Upper lobe of right lung (tissue), 1 donor: ENCODE measurements at regions not wholly inside any gene's neighbourhood (a gene's known extent, or its start where the extent isn't known, plus 50 kb on each side); places are given as distances from the start of the nearest gene placed in this dataset.

Experiments used
- ATAC-seq: fragments of 200-7000 bp; cut with Tn5 transposase; one replicate; pipeline ENCODE4 v1.9.1; 2020; ENCODE audit warnings: mild to moderate bottlenecking, moderate library complexity
- DNase-seq: peaks from one replicate; pipeline ENCODE4 v3.0.0-alpha.2; 2020
- H3K27ac ChIP-seq: fragments of 200-600 bp; one replicate; pipeline ENCODE4 v1.8.0; 2022
- H3K27me3 ChIP-seq: fragments of 200-600 bp; one replicate; pipeline ENCODE4 v1.8.0; 2022; ENCODE audit warnings: mild to moderate bottlenecking
- H3K36me3 ChIP-seq: fragments of 200-600 bp; one replicate; pipeline ENCODE4 v1.8.0; 2022
- H3K4me1 ChIP-seq: fragments of 200-600 bp; one replicate; pipeline ENCODE4 v1.8.0; 2022
- H3K4me3 ChIP-seq: fragments of 200-600 bp; one replicate; pipeline ENCODE4 v1.8.0; 2022; ENCODE audit warnings: mild to moderate bottlenecking
- H3K9me3 ChIP-seq: fragments of 200-600 bp; one replicate; pipeline ENCODE4 v1.8.0; 2022
- intact Hi-C: fragments of 100-400 bp; cut with DNase I; formaldehyde crosslinking; loops from one replicate; pipeline ENCODE4 v1.11.0; 2022
- TF ChIP-seq, protein P1 (sequence below): fragments of 200-600 bp; IDR thresholded peaks from one replicate; pipeline ENCODE4 v1.8.0; 2022; ENCODE audit warnings: antibody characterized with exemption
- donor health status: DM: no; HTN: yes; CAD: no; lungs with severe emphysema.

DNA sequence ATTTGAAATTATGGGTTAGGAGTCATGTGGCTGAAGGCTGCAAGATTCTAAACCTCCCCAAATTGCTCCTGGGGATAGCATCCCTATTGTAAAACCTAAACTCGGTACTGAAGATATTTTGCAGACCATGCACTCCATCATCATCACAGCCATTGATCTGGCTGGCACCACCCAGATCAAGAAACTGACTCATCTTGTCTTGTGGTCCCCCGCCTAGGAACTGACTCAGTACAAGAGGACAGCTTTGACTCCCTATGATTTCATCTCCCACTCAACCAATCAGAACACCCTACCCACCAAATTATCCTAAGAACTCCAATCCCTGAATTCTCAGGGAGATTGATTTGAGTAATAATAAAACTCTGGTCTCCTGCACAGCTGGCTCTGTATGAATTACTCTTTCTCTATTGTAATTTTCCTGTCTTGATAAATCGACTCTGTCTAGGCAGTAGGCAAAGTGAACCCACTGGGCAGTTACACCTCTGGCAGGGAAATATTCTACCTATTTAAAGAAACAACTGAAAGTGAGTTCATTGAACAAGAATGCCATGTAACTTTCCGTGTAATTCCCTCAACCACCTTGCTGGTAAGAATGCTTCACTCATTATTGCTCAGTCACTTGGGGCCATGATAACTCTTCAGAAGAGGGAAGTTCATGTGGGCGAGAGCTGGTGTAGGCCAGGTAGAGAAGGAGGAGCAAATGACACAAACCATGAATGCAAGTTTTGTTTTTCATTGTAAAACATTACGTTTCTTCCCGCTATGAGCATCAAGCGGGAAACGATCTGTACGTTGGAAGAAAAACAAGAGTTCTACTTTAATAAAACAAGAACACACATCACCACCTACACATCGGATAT, 602.9 kb upstream of the ARID1B start:
- no peak overlapping the region for H3K4me3 ChIP-seq
- TF ChIP-seq, protein P1, sequence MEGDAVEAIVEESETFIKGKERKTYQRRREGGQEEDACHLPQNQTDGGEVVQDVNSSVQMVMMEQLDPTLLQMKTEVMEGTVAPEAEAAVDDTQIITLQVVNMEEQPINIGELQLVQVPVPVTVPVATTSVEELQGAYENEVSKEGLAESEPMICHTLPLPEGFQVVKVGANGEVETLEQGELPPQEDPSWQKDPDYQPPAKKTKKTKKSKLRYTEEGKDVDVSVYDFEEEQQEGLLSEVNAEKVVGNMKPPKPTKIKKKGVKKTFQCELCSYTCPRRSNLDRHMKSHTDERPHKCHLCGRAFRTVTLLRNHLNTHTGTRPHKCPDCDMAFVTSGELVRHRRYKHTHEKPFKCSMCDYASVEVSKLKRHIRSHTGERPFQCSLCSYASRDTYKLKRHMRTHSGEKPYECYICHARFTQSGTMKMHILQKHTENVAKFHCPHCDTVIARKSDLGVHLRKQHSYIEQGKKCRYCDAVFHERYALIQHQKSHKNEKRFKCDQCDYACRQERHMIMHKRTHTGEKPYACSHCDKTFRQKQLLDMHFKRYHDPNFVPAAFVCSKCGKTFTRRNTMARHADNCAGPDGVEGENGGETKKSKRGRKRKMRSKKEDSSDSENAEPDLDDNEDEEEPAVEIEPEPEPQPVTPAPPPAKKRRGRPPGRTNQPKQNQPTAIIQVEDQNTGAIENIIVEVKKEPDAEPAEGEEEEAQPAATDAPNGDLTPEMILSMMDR: no peak
- H3K27me3 ChIP-seq: no peaks in the 10 kb centered on the region
- no peaks in the 10 kb centered on the region for H3K4me1 ChIP-seq
- ATAC-seq (no peak), DNase-seq (no peak)
- intact Hi-C loops: no loop called here
- H3K36me3 ChIP-seq: no peaks in the 10 kb centered on the region
- H3K9me3 ChIP-seq: no peaks in the 10 kb centered on the region
- H3K27ac ChIP-seq: no peak overlapping the region

DNA sequence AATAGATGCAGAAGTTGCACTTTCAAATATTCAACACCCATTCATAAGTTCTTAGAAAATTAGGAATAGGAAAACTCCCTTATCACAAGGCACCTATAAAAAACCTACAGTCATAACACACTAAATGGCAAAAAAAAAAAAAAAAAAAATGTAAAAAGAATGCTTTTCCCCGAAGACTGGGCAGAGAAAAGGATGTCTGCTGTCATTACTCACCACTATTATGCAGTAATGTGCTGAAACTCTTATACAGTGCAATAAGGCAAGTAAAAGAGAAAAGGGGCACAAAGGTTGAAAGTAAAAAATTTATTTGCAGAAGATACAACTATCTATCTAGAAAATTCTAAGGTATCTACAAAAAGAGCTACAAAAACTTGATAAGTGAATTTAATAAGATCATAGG, 607.8 kb upstream of the ARID1B start:
- H3K27ac ChIP-seq: no peak overlapping the region
- intact Hi-C loops: no loop called here
- H3K4me1 ChIP-seq: no peaks in the 10 kb centered on the region
- ATAC-seq (no peak), DNase-seq (no peak)
- no peaks in the 10 kb centered on the region for H3K9me3 ChIP-seq
- no peaks in the 10 kb centered on the region for H3K36me3 ChIP-seq
- TF ChIP-seq, protein P1: no peak
- H3K4me3 ChIP-seq: no peak overlapping the region
- no peaks in the 10 kb centered on the region for H3K27me3 ChIP-seq

DNA sequence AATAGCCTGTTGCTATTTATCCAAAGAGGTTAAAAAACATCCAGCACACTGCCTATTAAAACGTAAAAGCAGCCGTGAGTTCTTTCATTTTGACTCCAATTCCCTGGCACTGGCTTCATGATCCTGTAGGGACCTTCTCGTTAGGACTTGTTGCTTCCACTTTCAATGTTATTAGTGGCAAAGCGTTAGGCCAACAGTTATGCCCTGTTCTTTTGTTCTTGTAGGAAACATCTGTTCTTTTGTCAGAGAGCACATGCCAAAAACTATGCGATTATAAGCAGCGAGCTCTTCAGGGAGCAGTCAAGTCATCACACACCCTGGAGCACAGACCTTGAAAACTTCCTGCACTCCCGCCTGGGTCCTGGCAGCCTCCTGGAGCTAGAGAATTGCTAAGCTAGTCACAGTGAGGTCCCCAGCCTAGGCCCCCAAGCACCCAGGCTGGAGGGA, 609.5 kb upstream of the ARID1B start:
- Histone ChIP-seq H3K9me3 (no peaks in the 10 kb centered on the region), H3K4me3 (peak overlapping the region; percentile 9), H3K36me3 (no peaks in the 10 kb centered on the region), H3K27ac (peak overlapping the region; percentile 26), H3K27me3 (no peaks in the 10 kb centered on the region), H3K4me1 (no peaks in the 10 kb centered on the region)
- intact Hi-C loops: no loop called here
- TF ChIP-seq, protein P1: no peak
- DNase-seq (no peak), ATAC-seq (no peak)

DNA sequence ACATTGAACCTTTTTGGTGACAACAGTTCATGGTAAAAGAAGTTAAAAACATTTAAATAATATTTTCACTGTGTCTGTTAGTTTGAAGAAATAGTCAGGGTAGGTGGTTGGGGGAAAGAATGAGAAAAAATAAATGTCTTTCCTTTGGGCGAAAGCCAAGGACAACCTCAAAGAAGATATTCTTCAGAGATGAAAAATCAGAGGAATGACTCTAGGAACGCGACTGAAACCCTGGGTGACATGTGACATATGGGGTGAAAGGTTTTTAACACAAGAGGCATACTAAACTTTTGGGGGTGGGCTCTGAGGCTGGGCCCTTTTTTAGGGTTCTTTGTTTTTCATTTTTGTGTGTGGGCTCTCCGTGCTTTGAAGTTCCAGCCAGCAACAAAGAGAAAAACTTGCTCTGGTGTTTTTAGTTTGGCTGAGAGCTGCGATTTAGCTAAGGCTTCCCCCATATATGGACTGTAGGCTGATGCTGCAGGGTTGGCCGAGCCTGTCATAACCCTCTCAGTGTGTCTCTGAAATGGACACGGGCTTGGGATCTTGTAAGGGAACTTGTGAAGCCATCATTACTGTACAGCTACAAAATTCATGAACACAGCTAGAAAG, 610.1 kb upstream of the ARID1B start:
- H3K27ac ChIP-seq: peak overlapping the region; percentile 4
- H3K36me3 ChIP-seq: no peaks in the 10 kb centered on the region
- no peaks in the 10 kb centered on the region for H3K27me3 ChIP-seq
- no peaks in the 10 kb centered on the region for H3K9me3 ChIP-seq
- peak; percentile 16 for ATAC-seq
- DNase-seq: no peak
- H3K4me3 ChIP-seq: peak overlapping the region; percentile 9
- TF ChIP-seq, protein P1: no peak
- intact Hi-C loops: no loop called here
- H3K4me1 ChIP-seq: no peaks in the 10 kb centered on the region

DNA sequence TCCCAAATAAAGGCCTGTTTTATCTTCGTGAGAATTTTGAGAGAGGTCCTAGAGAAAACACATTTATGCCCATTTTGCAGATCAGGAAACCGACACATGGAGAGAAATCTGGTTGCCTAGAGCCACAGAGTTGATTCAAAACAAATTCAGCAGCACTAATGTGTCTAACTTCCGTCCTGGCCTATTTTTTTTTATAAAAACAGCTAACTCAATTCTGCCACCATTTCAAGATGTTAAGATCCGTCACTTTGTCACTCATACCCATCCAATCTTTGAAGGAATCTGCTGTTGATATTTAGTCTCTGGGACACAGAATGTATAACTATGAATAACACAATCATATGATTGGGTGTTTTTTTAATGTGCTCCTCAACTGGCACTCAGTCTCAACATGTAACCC, 611.1 kb upstream of the ARID1B start:
- DNase-seq (no peak), ATAC-seq (no peak)
- no peaks in the 10 kb centered on the region for H3K27me3 ChIP-seq
- H3K27ac ChIP-seq: no peak overlapping the region
- H3K36me3 ChIP-seq: no peaks in the 10 kb centered on the region
- TF ChIP-seq, protein P1: no peak
- H3K4me1 ChIP-seq: no peaks in the 10 kb centered on the region
- intact Hi-C loops: no loop called here
- no peaks in the 10 kb centered on the region for H3K9me3 ChIP-seq
- H3K4me3 ChIP-seq: no peak overlapping the region
